ENCODE measurements at regions not wholly inside any gene's neighbourhood (a gene's known extent, or its start where the extent isn't known, plus 50 kb on each side); places are given as distances from the start of the nearest gene placed in this dataset.

DNA sequence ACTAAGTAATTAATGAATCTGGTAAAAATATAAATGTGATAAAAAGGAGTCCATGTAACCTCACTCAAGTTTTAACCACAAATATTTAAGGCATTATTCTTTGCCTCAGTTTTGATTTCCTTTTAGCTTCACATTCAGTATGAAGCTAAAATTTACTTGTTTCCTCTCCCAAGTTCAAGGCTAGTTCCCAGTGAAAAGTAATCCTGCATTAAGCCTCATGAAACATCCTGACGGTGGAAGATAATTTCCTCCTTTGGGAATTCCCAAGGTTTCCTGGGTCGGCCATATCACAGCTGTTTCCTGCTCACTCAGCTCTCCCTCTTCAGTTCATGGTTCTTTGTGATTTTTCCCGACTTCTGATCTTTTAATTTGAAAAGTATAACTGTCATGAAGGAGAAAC, 1256.8 kb upstream of the FLRT2 start:
- DNase-seq (ENCODE audit: low read depth in 1 of 2, low spot score in 1 of 2) (no peak), FAIRE-seq (no peak), ATAC-seq (no peak)
- no peak overlapping the region for H3K27ac ChIP-seq
- 8% methylated on average over 3 of the region's 3 CpGs for WGBS (ENCODE audit: missing lambda C conversion rate)
- H3K4me1 ChIP-seq: no peaks in the 10 kb centered on the region
- TF ChIP-seq RAD21 (conservative IDR thresholded peaks at IDR 0.05 in 1 of 2, IDR thresholded peaks at IDR 0.05 in 1 of 2) (no peak), FOSB (CRISPR knock-in tag; IDR thresholded peaks at IDR 0.05) (no peak), KDM1A (IDR thresholded peaks at IDR 0.05; ENCODE audit: low read depth) (no peak), CBX2 (IDR thresholded peaks at IDR 0.05; ENCODE audit: borderline replicate concordance, low read depth) (no peak)
- TF ChIP-seq, protein P1, sequence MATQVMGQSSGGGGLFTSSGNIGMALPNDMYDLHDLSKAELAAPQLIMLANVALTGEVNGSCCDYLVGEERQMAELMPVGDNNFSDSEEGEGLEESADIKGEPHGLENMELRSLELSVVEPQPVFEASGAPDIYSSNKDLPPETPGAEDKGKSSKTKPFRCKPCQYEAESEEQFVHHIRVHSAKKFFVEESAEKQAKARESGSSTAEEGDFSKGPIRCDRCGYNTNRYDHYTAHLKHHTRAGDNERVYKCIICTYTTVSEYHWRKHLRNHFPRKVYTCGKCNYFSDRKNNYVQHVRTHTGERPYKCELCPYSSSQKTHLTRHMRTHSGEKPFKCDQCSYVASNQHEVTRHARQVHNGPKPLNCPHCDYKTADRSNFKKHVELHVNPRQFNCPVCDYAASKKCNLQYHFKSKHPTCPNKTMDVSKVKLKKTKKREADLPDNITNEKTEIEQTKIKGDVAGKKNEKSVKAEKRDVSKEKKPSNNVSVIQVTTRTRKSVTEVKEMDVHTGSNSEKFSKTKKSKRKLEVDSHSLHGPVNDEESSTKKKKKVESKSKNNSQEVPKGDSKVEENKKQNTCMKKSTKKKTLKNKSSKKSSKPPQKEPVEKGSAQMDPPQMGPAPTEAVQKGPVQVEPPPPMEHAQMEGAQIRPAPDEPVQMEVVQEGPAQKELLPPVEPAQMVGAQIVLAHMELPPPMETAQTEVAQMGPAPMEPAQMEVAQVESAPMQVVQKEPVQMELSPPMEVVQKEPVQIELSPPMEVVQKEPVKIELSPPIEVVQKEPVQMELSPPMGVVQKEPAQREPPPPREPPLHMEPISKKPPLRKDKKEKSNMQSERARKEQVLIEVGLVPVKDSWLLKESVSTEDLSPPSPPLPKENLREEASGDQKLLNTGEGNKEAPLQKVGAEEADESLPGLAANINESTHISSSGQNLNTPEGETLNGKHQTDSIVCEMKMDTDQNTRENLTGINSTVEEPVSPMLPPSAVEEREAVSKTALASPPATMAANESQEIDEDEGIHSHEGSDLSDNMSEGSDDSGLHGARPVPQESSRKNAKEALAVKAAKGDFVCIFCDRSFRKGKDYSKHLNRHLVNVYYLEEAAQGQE (IDR thresholded peaks at IDR 0.05): no peak
- ChIA-PET POLR2A (no interaction called here), CTCF (no interaction called here)
- H3K4me3 ChIP-seq: no peak overlapping the region
- H3K9me3 ChIP-seq: no peaks in the 10 kb centered on the region
- no peak overlapping the region for H3K4me2 ChIP-seq

DNA sequence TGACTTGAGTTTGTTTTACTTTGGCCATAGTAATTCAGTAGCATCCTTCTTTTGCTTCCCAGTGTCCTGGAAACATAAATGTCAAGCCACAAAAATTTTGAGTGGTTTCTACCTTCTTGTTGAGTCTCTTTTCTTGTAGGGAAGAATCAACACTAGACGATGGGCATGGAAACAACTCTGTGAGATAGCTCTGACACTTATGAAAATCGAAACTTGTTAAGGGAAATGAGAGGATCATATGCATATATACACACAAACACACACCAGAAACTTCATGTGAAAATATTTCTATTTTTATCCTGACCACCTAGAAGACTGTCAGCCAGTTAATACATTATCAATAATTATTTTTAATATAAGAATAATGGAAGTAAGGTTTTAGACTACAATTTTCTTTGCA, 1247.3 kb upstream of the FLRT2 start:
- Histone ChIP-seq H3K4me2 (no peak overlapping the region), H3K4me3 (no peak overlapping the region), H3K4me1 (no peaks in the 10 kb centered on the region), H3K27ac (no peak overlapping the region), H3K9me3 (no peaks in the 10 kb centered on the region)
- DNase-seq (ENCODE audit: low read depth in 1 of 2, low spot score in 1 of 2) (no peak), FAIRE-seq (no peak), ATAC-seq (no peak)
- POLR2A ChIA-PET: no interaction called here
- CTCF ChIA-PET: no interaction called here
- 3% methylated on average over 2 of the region's 2 CpGs for WGBS (ENCODE audit: missing lambda C conversion rate)
- TF ChIP-seq KDM5A (IDR thresholded peaks at IDR 0.05) (no peak), MYC (IDR thresholded peaks at IDR 0.05; ENCODE audit: borderline replicate concordance, low read length) (no peak), HDAC2 (IDR thresholded peaks at IDR 0.05) (no peak), HEYL (CRISPR knock-in tag; IDR thresholded peaks at IDR 0.05) (no peak), ZFP36 (IDR thresholded peaks at IDR 0.05; ENCODE audit: borderline replicate concordance, partially characterized antibody) (no peak), SREBF2 (IDR thresholded peaks at IDR 0.05) (no peak), CHD4 (IDR thresholded peaks at IDR 0.05; ENCODE audit: borderline replicate concordance) (no peak), EHF (CRISPR knock-in tag; IDR thresholded peaks at IDR 0.05) (no peak), JUN (IDR thresholded peaks at IDR 0.05) (no peak), GATA3 (IDR thresholded peaks at IDR 0.05; ENCODE audit: borderline replicate concordance) (no peak), PHF8 (IDR thresholded peaks at IDR 0.05; ENCODE audit: borderline replicate concordance, low read depth) (no peak), BHLHE40 (IDR thresholded peaks at IDR 0.05; ENCODE audit: low read depth, low read length) (no peak), CBX2 (IDR thresholded peaks at IDR 0.05; ENCODE audit: borderline replicate concordance, low read depth) (no peak)
- TF ChIP-seq, protein P2, sequence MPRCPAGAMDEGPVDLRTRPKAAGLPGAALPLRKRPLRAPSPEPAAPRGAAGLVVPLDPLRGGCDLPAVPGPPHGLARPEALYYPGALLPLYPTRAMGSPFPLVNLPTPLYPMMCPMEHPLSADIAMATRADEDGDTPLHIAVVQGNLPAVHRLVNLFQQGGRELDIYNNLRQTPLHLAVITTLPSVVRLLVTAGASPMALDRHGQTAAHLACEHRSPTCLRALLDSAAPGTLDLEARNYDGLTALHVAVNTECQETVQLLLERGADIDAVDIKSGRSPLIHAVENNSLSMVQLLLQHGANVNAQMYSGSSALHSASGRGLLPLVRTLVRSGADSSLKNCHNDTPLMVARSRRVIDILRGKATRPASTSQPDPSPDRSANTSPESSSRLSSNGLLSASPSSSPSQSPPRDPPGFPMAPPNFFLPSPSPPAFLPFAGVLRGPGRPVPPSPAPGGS (IDR thresholded peaks at IDR 0.05): no peak
- TF ChIP-seq, protein P3, sequence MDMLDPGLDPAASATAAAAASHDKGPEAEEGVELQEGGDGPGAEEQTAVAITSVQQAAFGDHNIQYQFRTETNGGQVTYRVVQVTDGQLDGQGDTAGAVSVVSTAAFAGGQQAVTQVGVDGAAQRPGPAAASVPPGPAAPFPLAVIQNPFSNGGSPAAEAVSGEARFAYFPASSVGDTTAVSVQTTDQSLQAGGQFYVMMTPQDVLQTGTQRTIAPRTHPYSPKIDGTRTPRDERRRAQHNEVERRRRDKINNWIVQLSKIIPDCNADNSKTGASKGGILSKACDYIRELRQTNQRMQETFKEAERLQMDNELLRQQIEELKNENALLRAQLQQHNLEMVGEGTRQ (IDR thresholded peaks at IDR 0.05): no peak
- TF ChIP-seq, protein P4, sequence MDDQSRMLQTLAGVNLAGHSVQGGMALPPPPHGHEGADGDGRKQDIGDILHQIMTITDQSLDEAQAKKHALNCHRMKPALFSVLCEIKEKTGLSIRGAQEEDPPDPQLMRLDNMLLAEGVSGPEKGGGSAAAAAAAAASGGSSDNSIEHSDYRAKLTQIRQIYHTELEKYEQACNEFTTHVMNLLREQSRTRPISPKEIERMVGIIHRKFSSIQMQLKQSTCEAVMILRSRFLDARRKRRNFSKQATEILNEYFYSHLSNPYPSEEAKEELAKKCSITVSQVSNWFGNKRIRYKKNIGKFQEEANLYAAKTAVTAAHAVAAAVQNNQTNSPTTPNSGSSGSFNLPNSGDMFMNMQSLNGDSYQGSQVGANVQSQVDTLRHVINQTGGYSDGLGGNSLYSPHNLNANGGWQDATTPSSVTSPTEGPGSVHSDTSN (IDR thresholded peaks at IDR 0.05): no peak
- TF ChIP-seq, protein P5, sequence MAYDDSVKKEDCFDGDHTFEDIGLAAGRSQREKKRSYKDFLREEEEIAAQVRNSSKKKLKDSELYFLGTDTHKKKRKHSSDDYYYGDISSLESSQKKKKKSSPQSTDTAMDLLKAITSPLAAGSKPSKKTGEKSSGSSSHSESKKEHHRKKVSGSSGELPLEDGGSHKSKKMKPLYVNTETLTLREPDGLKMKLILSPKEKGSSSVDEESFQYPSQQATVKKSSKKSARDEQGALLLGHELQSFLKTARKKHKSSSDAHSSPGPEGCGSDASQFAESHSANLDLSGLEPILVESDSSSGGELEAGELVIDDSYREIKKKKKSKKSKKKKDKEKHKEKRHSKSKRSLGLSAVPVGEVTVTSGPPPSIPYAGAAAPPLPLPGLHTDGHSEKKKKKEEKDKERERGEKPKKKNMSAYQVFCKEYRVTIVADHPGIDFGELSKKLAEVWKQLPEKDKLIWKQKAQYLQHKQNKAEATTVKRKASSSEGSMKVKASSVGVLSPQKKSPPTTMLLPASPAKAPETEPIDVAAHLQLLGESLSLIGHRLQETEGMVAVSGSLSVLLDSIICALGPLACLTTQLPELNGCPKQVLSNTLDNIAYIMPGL (CRISPR knock-in tag; IDR thresholded peaks at IDR 0.05; ENCODE audit: borderline replicate concordance): no peak
- TF ChIP-seq, protein P6, sequence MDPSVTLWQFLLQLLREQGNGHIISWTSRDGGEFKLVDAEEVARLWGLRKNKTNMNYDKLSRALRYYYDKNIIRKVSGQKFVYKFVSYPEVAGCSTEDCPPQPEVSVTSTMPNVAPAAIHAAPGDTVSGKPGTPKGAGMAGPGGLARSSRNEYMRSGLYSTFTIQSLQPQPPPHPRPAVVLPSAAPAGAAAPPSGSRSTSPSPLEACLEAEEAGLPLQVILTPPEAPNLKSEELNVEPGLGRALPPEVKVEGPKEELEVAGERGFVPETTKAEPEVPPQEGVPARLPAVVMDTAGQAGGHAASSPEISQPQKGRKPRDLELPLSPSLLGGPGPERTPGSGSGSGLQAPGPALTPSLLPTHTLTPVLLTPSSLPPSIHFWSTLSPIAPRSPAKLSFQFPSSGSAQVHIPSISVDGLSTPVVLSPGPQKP (IDR thresholded peaks at IDR 0.05; ENCODE audit: low read depth, low read length): no peak
- TF ChIP-seq, protein P7, sequence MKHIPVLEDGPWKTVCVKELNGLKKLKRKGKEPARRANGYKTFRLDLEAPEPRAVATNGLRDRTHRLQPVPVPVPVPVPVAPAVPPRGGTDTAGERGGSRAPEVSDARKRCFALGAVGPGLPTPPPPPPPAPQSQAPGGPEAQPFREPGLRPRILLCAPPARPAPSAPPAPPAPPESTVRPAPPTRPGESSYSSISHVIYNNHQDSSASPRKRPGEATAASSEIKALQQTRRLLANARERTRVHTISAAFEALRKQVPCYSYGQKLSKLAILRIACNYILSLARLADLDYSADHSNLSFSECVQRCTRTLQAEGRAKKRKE (CRISPR knock-in tag; IDR thresholded peaks at IDR 0.05; ENCODE audit: low read depth): no peak
- TF ChIP-seq, protein P8, sequence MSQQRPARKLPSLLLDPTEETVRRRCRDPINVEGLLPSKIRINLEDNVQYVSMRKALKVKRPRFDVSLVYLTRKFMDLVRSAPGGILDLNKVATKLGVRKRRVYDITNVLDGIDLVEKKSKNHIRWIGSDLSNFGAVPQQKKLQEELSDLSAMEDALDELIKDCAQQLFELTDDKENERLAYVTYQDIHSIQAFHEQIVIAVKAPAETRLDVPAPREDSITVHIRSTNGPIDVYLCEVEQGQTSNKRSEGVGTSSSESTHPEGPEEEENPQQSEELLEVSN (IDR thresholded peaks at IDR 0.05; ENCODE audit: borderline replicate concordance, low read depth): no peak
